Calu3 (cell line): ENCODE measurements at regions not wholly inside any gene's neighbourhood (a gene's known extent, or its start where the extent isn't known, plus 50 kb on each side); places are given as distances from the start of the nearest gene placed in this dataset.
"Not testable (repeated sequence)": the region's sequence is repeated elsewhere in the genome, so short reads cannot be mapped to it uniquely, and the experiment has no call there.

Source experiments
- BruUV-seq: library from RNA; stranded (reverse); fragments of 400-500 nt; replicated peaks from 2 replicates; lab custom pipeline; 2021; lab: Mats Ljungman, UMichigan
- CTCF ChIA-PET: fragments of 300-600 bp; sonication (Branson Sonifier 250); formaldehyde crosslinking; loops from one replicate; lab custom pipeline; 2022; ENCODE audit warnings: antibody characterized with exemption; lab: Charles Lee
- DNase-seq: peaks from one replicate; pipeline ENCODE4 v3.0.0; 2022
- H3K27ac Mint-ChIP-seq: one replicate; pipeline ENCODE4 v1.8.0; 2022; ENCODE audit warnings: mixed read lengths; ENCODE audit not compliant: unreplicated experiment
- H3K27me3 Mint-ChIP-seq: one replicate; pipeline ENCODE4 v1.8.0; 2022; ENCODE audit warnings: mixed read lengths; ENCODE audit not compliant: unreplicated experiment
- H3K36me3 Mint-ChIP-seq: one replicate; pipeline ENCODE4 v1.8.0; 2022; ENCODE audit warnings: mild to moderate bottlenecking, moderate library complexity, mixed read lengths; ENCODE audit not compliant: insufficient read depth, unreplicated experiment
- H3K4me1 Mint-ChIP-seq: one replicate; pipeline ENCODE4 v1.8.0; 2022; ENCODE audit warnings: mild to moderate bottlenecking, low read depth, mixed read lengths; ENCODE audit not compliant: unreplicated experiment
- H3K4me3 Mint-ChIP-seq: one replicate; pipeline ENCODE4 v1.8.0; 2022; ENCODE audit warnings: mild to moderate bottlenecking, low read depth, moderate library complexity, mixed read lengths; ENCODE audit not compliant: unreplicated experiment
- H3K9me3 Mint-ChIP-seq: one replicate; pipeline ENCODE4 v1.8.0; 2022; ENCODE audit warnings: low read depth, mixed read lengths; ENCODE audit not compliant: unreplicated experiment
- intact Hi-C: fragments of 100-400 bp; cut with micrococcal nuclease; formaldehyde crosslinking; loops from one replicate; pipeline ENCODE4 v1.10.0; 2022; ENCODE audit not compliant: unreplicated experiment
- TF ChIP-seq, protein P1 (sequence below): fragments of 200-600 bp; IDR thresholded peaks from one replicate; pipeline ENCODE4 v1.8.0; 2022; ENCODE audit warnings: antibody characterized with exemption; ENCODE audit not compliant: unreplicated experiment

- Mint-ChIP-seq H3K27ac (no peak overlapping the region), H3K4me3 (no peak overlapping the region), H3K27me3 (no peaks in the 10 kb centered on the region), H3K4me1 (no peaks in the 10 kb centered on the region), H3K36me3 (no peaks in the 10 kb centered on the region), H3K9me3 (no peaks in the 10 kb centered on the region)
- no peak for DNase-seq
- BruUV-seq: no TSS peak
- CTCF ChIA-PET: no interaction called here
- intact Hi-C loops: no loop called here
- TF ChIP-seq, protein P1, sequence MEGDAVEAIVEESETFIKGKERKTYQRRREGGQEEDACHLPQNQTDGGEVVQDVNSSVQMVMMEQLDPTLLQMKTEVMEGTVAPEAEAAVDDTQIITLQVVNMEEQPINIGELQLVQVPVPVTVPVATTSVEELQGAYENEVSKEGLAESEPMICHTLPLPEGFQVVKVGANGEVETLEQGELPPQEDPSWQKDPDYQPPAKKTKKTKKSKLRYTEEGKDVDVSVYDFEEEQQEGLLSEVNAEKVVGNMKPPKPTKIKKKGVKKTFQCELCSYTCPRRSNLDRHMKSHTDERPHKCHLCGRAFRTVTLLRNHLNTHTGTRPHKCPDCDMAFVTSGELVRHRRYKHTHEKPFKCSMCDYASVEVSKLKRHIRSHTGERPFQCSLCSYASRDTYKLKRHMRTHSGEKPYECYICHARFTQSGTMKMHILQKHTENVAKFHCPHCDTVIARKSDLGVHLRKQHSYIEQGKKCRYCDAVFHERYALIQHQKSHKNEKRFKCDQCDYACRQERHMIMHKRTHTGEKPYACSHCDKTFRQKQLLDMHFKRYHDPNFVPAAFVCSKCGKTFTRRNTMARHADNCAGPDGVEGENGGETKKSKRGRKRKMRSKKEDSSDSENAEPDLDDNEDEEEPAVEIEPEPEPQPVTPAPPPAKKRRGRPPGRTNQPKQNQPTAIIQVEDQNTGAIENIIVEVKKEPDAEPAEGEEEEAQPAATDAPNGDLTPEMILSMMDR: no peak
These were observed 271.1 kb upstream of the IRX1 start for GRCh38 chr5:3324421-3325101.

DNA sequence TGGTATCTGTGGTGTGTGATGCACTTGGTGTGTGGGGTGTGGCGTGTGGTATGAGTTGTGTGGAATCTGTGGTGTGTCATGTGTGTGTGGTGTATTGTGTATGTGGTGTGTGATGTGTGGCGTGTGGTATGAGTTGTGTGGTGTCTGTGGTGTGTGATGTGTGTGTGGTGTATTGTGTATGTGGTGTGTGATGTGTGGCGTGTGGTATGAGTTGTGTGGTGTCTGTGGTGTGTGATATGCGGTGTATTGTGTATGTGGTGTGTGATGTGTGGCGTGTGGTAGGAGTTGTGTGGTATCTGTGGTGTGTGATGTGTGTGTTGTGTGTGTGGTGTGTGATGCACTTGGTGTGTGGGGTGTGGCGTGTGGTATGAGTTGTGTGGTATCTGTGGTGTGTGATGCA lies 271.7 kb upstream of the IRX1 start:
- H3K27ac Mint-ChIP-seq, H3K36me3 Mint-ChIP-seq, BruUV-seq, H3K9me3 Mint-ChIP-seq, DNase-seq, intact Hi-C loops, CTCF ChIA-PET, H3K4me1 Mint-ChIP-seq, H3K27me3 Mint-ChIP-seq, H3K4me3 Mint-ChIP-seq: not testable (repeated sequence)

- H3K27me3 Mint-ChIP-seq: no peaks in the 10 kb centered on the region
- no peak overlapping the region for H3K4me3 Mint-ChIP-seq
- H3K27ac Mint-ChIP-seq: no peak overlapping the region
- intact Hi-C loops: no loop called here
- no TSS peak for BruUV-seq
- DNase-seq: no peak
- TF ChIP-seq, protein P1: no peak
- CTCF ChIA-PET: no interaction called here
- no peaks in the 10 kb centered on the region for H3K4me1 Mint-ChIP-seq
- H3K9me3 Mint-ChIP-seq: no peaks in the 10 kb centered on the region
- no peaks in the 10 kb centered on the region for H3K36me3 Mint-ChIP-seq
These were observed 272.5 kb upstream of the IRX1 start for GRCh38 chr5:3323144-3323543.

DNA sequence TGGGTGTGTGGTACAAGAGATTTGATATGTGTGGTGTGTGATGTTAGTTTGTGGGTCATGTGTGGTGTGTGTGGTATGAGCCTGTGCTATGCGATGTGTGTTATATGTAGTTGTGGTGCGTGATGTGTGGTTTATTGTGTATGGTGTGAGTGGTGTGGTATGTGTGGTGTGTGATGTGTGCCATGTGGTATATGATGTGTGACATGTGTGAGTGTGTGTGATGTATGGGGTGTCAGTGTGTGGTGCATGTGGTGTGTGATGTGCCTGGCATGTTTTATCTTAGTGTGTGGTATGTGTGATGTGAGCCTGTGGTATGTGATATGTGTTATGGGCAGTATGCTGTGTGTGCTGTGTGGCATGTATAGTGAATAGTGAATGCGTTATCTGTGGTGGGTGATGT lies 273.0 kb upstream of the IRX1 start:
- CTCF ChIA-PET: no interaction called here
- no peak overlapping the region for H3K27ac Mint-ChIP-seq
- no peaks in the 10 kb centered on the region for H3K9me3 Mint-ChIP-seq
- no peaks in the 10 kb centered on the region for H3K4me1 Mint-ChIP-seq
- DNase-seq: no peak
- no peak overlapping the region for H3K4me3 Mint-ChIP-seq
- intact Hi-C loops: no loop called here
- no peaks in the 10 kb centered on the region for H3K27me3 Mint-ChIP-seq
- no TSS peak for BruUV-seq
- TF ChIP-seq, protein P1: no peak
- H3K36me3 Mint-ChIP-seq: no peaks in the 10 kb centered on the region

GRCh38 chr5:3321923-3322322 lies 273.7 kb upstream of the IRX1 start:
- no peak overlapping the region for H3K4me3 Mint-ChIP-seq
- H3K4me1 Mint-ChIP-seq: no peaks in the 10 kb centered on the region
- CTCF ChIA-PET: no interaction called here
- intact Hi-C loops: no loop called here
- H3K27ac Mint-ChIP-seq: no peak overlapping the region
- no peaks in the 10 kb centered on the region for H3K27me3 Mint-ChIP-seq
- TF ChIP-seq, protein P1: no peak
- H3K9me3 Mint-ChIP-seq: no peaks in the 10 kb centered on the region
- DNase-seq: no peak
- BruUV-seq: no TSS peak
- H3K36me3 Mint-ChIP-seq: no peaks in the 10 kb centered on the region
